Skin epidermis (tissue), 12 donors: ENCODE measurements at regions not wholly inside any gene's neighbourhood (a gene's known extent, or its start where the extent isn't known, plus 50 kb on each side); places are given as distances from the start of the nearest gene placed in this dataset.

Experiments used
- H3K27ac ChIP-seq, 21 experiments: fragments of 200-600 bp; sonication (generic) in 11 of 21; one replicate each; pipeline ENCODE4 v1.5.0; 2020; ENCODE audit warnings: mild to moderate bottlenecking in 3 of 21, inconsistent platforms in 2 of 21, moderate library complexity in 2 of 21
- H3K4me3 ChIP-seq, 7 experiments: fragments of 200-600 bp; sonication (generic) in 2 of 7; one replicate each; pipeline ENCODE4 v1.5.0; 2020; ENCODE audit warnings: inconsistent platforms in 2 of 7, mild to moderate bottlenecking in 2 of 7, moderate library complexity in 1 of 7

- H3K27ac ChIP-seq, result no peak overlapping the region
- H3K4me3 ChIP-seq, result no peak overlapping the region
Measured at GRCh38 chr14:101241807-101242278, 319.5 kb upstream of the DIO3 start.

GRCh38 chr14:101242442-101243385, 318.6 kb upstream of the DIO3 start:
- H3K27ac ChIP-seq, result no peak overlapping the region
- no peak overlapping the region for H3K4me3 ChIP-seq

GRCh38 chr14:101243587-101244338, 317.5 kb upstream of the DIO3 start:
- no peak overlapping the region for H3K4me3 ChIP-seq
- no peak overlapping the region for H3K27ac ChIP-seq

GRCh38 chr14:101246894-101247841, 314.1 kb upstream of the DIO3 start:
- no peak overlapping the region for H3K4me3 ChIP-seq
- H3K27ac ChIP-seq, result no peak overlapping the region

GRCh38 chr14:101247842-101248725, 313.2 kb upstream of the DIO3 start:
- Histone ChIP-seq H3K27ac (no peak overlapping the region), H3K4me3 (no peak overlapping the region)

- no peak overlapping the region for H3K4me3 ChIP-seq
- H3K27ac ChIP-seq, result no peak overlapping the region
Measured at GRCh38 chr14:101248840-101249675, 312.2 kb upstream of the DIO3 start.

GRCh38 chr14:101249676-101250036, 311.6 kb upstream of the DIO3 start:
- Histone ChIP-seq H3K4me3 (no peak overlapping the region), H3K27ac (no peak overlapping the region)

- Histone ChIP-seq H3K4me3 (no peak overlapping the region), H3K27ac (no peak overlapping the region)
Measured at GRCh38 chr14:101250336-101250947, 310.9 kb upstream of the DIO3 start.

- H3K4me3 ChIP-seq, result no peak overlapping the region
- H3K27ac ChIP-seq, result no peak overlapping the region
Measured at GRCh38 chr14:101250948-101251811, 310.1 kb upstream of the DIO3 start.

- Histone ChIP-seq H3K4me3 (no peak overlapping the region), H3K27ac (no peak overlapping the region)
Measured at GRCh38 chr14:101251812-101252442, 309.4 kb upstream of the DIO3 start.

- no peak overlapping the region for H3K4me3 ChIP-seq
- H3K27ac ChIP-seq, result no peak overlapping the region
Measured at GRCh38 chr14:101252443-101253214, 308.7 kb upstream of the DIO3 start.

- H3K4me3 ChIP-seq, result no peak overlapping the region
- H3K27ac ChIP-seq, result no peak overlapping the region
Measured at GRCh38 chr14:101253948-101254347, 307.3 kb upstream of the DIO3 start.

- H3K27ac ChIP-seq, result no peak overlapping the region
Measured at GRCh38 chr14:101254805-101255764, 306.2 kb upstream of the DIO3 start.

GRCh38 chr14:101255765-101256125, 305.6 kb upstream of the DIO3 start:
- Histone ChIP-seq H3K27ac (no peak overlapping the region), H3K4me3 (no peak overlapping the region)

More at GRCh38 chr14:101254805-101255764, 306.2 kb upstream of the DIO3 start:
- H3K4me3 ChIP-seq, result no peak overlapping the region
